Breast epithelium (tissue), 3 donors: ENCODE measurements at regions not wholly inside any gene's neighbourhood (a gene's known extent, or its start where the extent isn't known, plus 50 kb on each side); places are given as distances from the start of the nearest gene placed in this dataset.

ENCODE experiments used
- POLR2A ChIP-seq: fragments of 450-650 bp; IDR thresholded peaks from one replicate; pipeline ENCODE4 v1.6.1; 2016; ENCODE audit warnings: antibody characterized with exemption, mild to moderate bottlenecking, moderate library complexity
- POLR2AphosphoS5 ChIP-seq, 3 donors: sonication (generic); formaldehyde crosslinking; IDR thresholded peaks; one replicate each; pipeline ENCODE4 v1.6.1; 2017; ENCODE audit warnings: antibody characterized with exemption in 3 of 3
- TF ChIP-seq, protein P1 (sequence below), 3 donors: fragments of 450-650 bp; IDR thresholded peaks; one replicate each; pipeline ENCODE4 v1.5.1; 2016 to 2017; ENCODE audit warnings: antibody characterized with exemption in 3 of 3, mild to moderate bottlenecking in 3 of 3, moderate library complexity in 3 of 3

DNA sequence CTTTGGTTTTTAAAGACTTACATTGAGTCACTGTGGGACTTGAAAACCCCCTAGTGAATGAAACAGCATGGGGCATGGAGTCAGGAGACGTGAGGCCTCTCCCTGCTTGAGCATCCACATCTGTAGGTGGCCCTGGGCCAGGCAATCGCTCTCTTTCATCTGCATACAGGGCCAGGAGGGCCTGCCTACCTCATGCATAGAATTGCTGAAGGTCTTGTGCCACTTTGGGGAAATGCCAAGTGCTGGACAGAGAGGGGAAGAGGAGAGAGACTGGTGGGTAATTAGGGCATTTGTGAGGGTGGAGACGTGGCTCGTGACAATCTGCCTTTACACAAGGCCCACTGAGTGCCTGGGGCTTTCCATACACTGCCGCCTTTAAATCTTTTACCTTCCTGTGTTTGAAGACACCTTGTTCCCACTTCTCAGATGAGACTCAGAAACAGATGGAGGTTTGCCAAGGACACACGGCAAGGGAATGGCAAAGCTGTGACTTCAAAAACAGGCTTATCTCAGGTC is 322.2 kb upstream of the HS6ST1 start:
- TF ChIP-seq POLR2A: no peak
- TF ChIP-seq, protein P1, sequence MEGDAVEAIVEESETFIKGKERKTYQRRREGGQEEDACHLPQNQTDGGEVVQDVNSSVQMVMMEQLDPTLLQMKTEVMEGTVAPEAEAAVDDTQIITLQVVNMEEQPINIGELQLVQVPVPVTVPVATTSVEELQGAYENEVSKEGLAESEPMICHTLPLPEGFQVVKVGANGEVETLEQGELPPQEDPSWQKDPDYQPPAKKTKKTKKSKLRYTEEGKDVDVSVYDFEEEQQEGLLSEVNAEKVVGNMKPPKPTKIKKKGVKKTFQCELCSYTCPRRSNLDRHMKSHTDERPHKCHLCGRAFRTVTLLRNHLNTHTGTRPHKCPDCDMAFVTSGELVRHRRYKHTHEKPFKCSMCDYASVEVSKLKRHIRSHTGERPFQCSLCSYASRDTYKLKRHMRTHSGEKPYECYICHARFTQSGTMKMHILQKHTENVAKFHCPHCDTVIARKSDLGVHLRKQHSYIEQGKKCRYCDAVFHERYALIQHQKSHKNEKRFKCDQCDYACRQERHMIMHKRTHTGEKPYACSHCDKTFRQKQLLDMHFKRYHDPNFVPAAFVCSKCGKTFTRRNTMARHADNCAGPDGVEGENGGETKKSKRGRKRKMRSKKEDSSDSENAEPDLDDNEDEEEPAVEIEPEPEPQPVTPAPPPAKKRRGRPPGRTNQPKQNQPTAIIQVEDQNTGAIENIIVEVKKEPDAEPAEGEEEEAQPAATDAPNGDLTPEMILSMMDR (IDR thresholded peaks at IDR 0.05): no peak
- no peak for TF ChIP-seq POLR2AphosphoS5 (IDR thresholded peaks at IDR 0.05)
